Uterus (tissue), 2 donors: ENCODE measurements at regions not wholly inside any gene's neighbourhood (a gene's known extent, or its start where the extent isn't known, plus 50 kb on each side); places are given as distances from the start of the nearest gene placed in this dataset.

Source experiments
- CTCF ChIP-seq, 4 experiments: fragments of 200-600 bp in 2 of 4; fragments of 450-650 bp in 2 of 4; sonication (generic) in 2 of 4; IDR thresholded peaks; one replicate each; pipeline ENCODE4 v1.5.1; 2016 to 2019; ENCODE audit warnings: antibody characterized with exemption in 4 of 4, mild to moderate bottlenecking in 2 of 4, moderate library complexity in 1 of 4
- POLR2A ChIP-seq, 2 donors: fragments of 450-650 bp; IDR thresholded peaks; one replicate each; pipeline ENCODE4 v1.6.1; 2016; ENCODE audit warnings: antibody characterized with exemption in 2 of 2, mild to moderate bottlenecking in 1 of 2, moderate library complexity in 1 of 2

- no peak for TF ChIP-seq CTCF (IDR thresholded peaks at IDR 0.05)
- no peak for TF ChIP-seq POLR2A (IDR thresholded peaks at IDR 0.05)
Observed at GRCh38 chr21:14629461-14629860, 83.3 kb upstream of the SAMSN1 start.
